IMR-90 (cell line): ENCODE measurements at regions not wholly inside any gene's neighbourhood (a gene's known extent, or its start where the extent isn't known, plus 50 kb on each side); places are given as distances from the start of the nearest gene placed in this dataset.

Source experiments
- ATAC-seq: fragments of 200-7000 bp; cut with Tn5 transposase; 2 replicates; pipeline ENCODE4 v1.9.1; 2020; ENCODE audit warnings: low read depth, mild to moderate bottlenecking, moderate library complexity
- BruUV-seq: library from RNA; stranded (reverse); fragments of 400-500 nt; replicated peaks from 2 replicates; lab custom pipeline; 2021; lab: Mats Ljungman, UMichigan
- CTCF ChIA-PET: fragments of 300-600 bp; formaldehyde crosslinking; extraction: SDS; loops from one replicate; lab custom pipeline; 2021; ENCODE audit warnings: antibody characterized with exemption; lab: Yijun Ruan, JAX
- POLR2A ChIA-PET: fragments of 300-600 bp; sonication (Branson Sonifier 250); formaldehyde crosslinking; loops from one replicate; lab custom pipeline; 2022; ENCODE audit warnings: antibody characterized with exemption; ENCODE audit not compliant: unreplicated experiment; lab: Charles Lee
- DNase-seq: peaks from one replicate; pipeline ENCODE4 v3.0.0; 2013
- H2AFZ ChIP-seq: replicated peaks from 2 replicates; pipeline ENCODE3; 2013; ENCODE audit warnings: low read length, mild to moderate bottlenecking; ENCODE audit not compliant: poor library complexity
- H2AK5ac ChIP-seq: 2 replicates; pipeline ENCODE4 v1.6.1; 2013; ENCODE audit warnings: low read depth, low read length, inconsistent platforms
- H2AK9ac ChIP-seq: replicated peaks from 2 replicates; pipeline ENCODE3; 2013; ENCODE audit warnings: mild to moderate bottlenecking, low read depth, low read length, moderate library complexity; ENCODE audit not compliant: poor library complexity
- H2BK120ac ChIP-seq: 2 replicates; pipeline ENCODE4 v1.6.1; 2013; ENCODE audit warnings: low read depth, low read length, inconsistent platforms
- H2BK15ac ChIP-seq: 3 replicates; pipeline ENCODE4 v1.6.1; 2013; ENCODE audit warnings: low read depth, low read length, inconsistent platforms
- H2BK20ac ChIP-seq: 2 replicates; pipeline ENCODE4 v1.6.1; 2013; ENCODE audit warnings: low read depth, mild to moderate bottlenecking, inconsistent platforms, low read length, moderate library complexity
- H2BK5ac ChIP-seq: 2 replicates; pipeline ENCODE4 v1.6.1; 2013; ENCODE audit warnings: mild to moderate bottlenecking, low read depth, low read length, inconsistent platforms; ENCODE audit not compliant: poor library complexity, severe bottlenecking
- H3K14ac ChIP-seq: replicated peaks from 2 replicates; pipeline ENCODE4 v1.6.1; 2013; ENCODE audit warnings: low read depth, low read length, inconsistent platforms
- H3K18ac ChIP-seq: 2 replicates; pipeline ENCODE4 v1.6.1; 2013; ENCODE audit warnings: low read depth, low read length, control low read depth
- H3K23ac ChIP-seq: 2 replicates; pipeline ENCODE4 v1.6.1; 2013; ENCODE audit warnings: low read depth, low read length, inconsistent platforms
- H3K27ac ChIP-seq: 2 replicates; pipeline ENCODE4 v1.5.1; 2013; ENCODE audit warnings: mild to moderate bottlenecking, control low read depth, low read length; ENCODE audit not compliant: insufficient read depth
- H3K27me3 ChIP-seq: 2 replicates; pipeline ENCODE4 v1.6.1; 2013; ENCODE audit warnings: low read length; ENCODE audit not compliant: control insufficient read depth, insufficient read depth
- H3K36me3 ChIP-seq: 2 replicates; pipeline ENCODE4 v1.6.1; 2013; ENCODE audit warnings: low read length, mixed read lengths; ENCODE audit not compliant: control insufficient read depth, insufficient read depth
- H3K4ac ChIP-seq: 2 replicates; pipeline ENCODE4 v1.6.1; 2013; ENCODE audit warnings: low read depth, low read length, inconsistent platforms
- H3K4me1 ChIP-seq: 2 replicates; pipeline ENCODE4 v1.6.1; 2013; ENCODE audit warnings: low read length, mixed read lengths; ENCODE audit not compliant: control insufficient read depth, insufficient read depth
- H3K4me2 ChIP-seq: 2 replicates; pipeline ENCODE4 v1.6.1; 2013; ENCODE audit warnings: low read depth, mild to moderate bottlenecking, control low read depth, low read length, moderate library complexity
- H3K4me3 ChIP-seq: 2 replicates; pipeline ENCODE4 v1.5.1; 2013; ENCODE audit warnings: low read depth, mild to moderate bottlenecking, control low read depth, low read length, moderate library complexity; ENCODE audit not compliant: insufficient read depth
- H3K56ac ChIP-seq: 2 replicates; pipeline ENCODE4 v1.6.1; 2013; ENCODE audit warnings: low read length, inconsistent platforms; ENCODE audit not compliant: insufficient read depth; ENCODE audit errors: extremely low read depth
- H3K79me1 ChIP-seq, 2 experiments: 2 replicates each; pipeline ENCODE4 v1.6.1; 2013; ENCODE audit warnings: low read length in 2 of 2, inconsistent platforms in 1 of 2, low read depth in 1 of 2
- H3K9ac ChIP-seq: 2 replicates; pipeline ENCODE4 v1.6.1; 2013; ENCODE audit warnings: low read depth, low read length, control low read depth
- H3K9me1 ChIP-seq: 2 replicates; pipeline ENCODE4 v1.6.1; 2013; ENCODE audit warnings: low read length, inconsistent platforms; ENCODE audit not compliant: insufficient read depth
- H3K9me3 ChIP-seq: 2 replicates; pipeline ENCODE4 v1.6.1; 2013; ENCODE audit warnings: low read length; ENCODE audit not compliant: control insufficient read depth, insufficient read depth
- H4K20me1 ChIP-seq: 2 replicates; pipeline ENCODE4 v1.6.1; 2013; ENCODE audit warnings: low read length, inconsistent platforms; ENCODE audit not compliant: insufficient read depth
- H4K5ac ChIP-seq: 2 replicates; pipeline ENCODE4 v1.6.1; 2013; ENCODE audit warnings: mild to moderate bottlenecking, low read depth, low read length, control low read depth
- H4K8ac ChIP-seq, 2 experiments: 2 replicates each; pipeline ENCODE4 v1.6.1; 2013; ENCODE audit warnings: low read depth in 2 of 2, low read length in 2 of 2, control low read depth in 1 of 2, inconsistent platforms in 1 of 2
- H4K91ac ChIP-seq: 2 replicates; pipeline ENCODE4 v1.6.1; 2013; ENCODE audit warnings: low read depth, low read length, inconsistent platforms; ENCODE audit not compliant: insufficient read depth
- MAFK ChIP-seq: IDR thresholded peaks from 2 replicates; pipeline ENCODE4 v1.6.1; 2012; ENCODE audit warnings: low read depth, low read length, improper control_type of control experiment
- NFE2L2 ChIP-seq: fragments of 150-350 bp; IDR thresholded peaks from 2 replicates; pipeline ENCODE4 v1.6.1; 2016; ENCODE audit warnings: low read depth, mild to moderate bottlenecking, low read length
- POLR2A ChIP-seq: IDR thresholded peaks from 2 replicates; pipeline ENCODE4 v1.6.1; 2012; ENCODE audit warnings: mild to moderate bottlenecking, low read depth, low read length
- WGBS, 2 experiments: methylation state at CpG; one replicate each; pipeline versions ENCODE4 v1.1.5 to v1.1.7; 2013; ENCODE audit warnings: missing lambda C conversion rate in 2 of 2; ENCODE audit not compliant: insufficient read length in 1 of 2; ENCODE audit errors: extremely low coverage in 2 of 2; 5-methylcytosine and 5-hydroxymethylcytosine counted together
- dilution Hi-C: fragments of 300-500 bp; cut with HindIII; formaldehyde crosslinking; loops from one replicate; pipeline ENCODE4 v1.14.3; 2018; ENCODE audit warnings: low sequenced_read_pairs; ENCODE audit not compliant: unreplicated experiment
- in situ Hi-C: fragments of 300-500 bp; cut with MboI; formaldehyde crosslinking; loops from 3 replicates; pipeline ENCODE4 v1.14.3; 2019; ENCODE audit warnings: low sequenced_read_pairs, inconsistent platforms, mixed read lengths
- intact Hi-C: fragments of 100-400 bp; cut with micrococcal nuclease; formaldehyde crosslinking; loops from 2 replicates; pipeline ENCODE4 v1.10.0; 2022

- peak; percentile 81 for ATAC-seq
These were observed 112.8 kb upstream of the EFNA5 start for GRCh38 chr5:107783551-107783950.

More at GRCh38 chr5:107783551-107783950, 112.8 kb upstream of the EFNA5 start:
- BruUV-seq: no TSS peak
- Histone ChIP-seq H3K4ac (no peak overlapping the region), H4K91ac (no peak overlapping the region), H3K79me1 (no peaks in the 10 kb centered on the region), H2AFZ (no peak overlapping the region), H4K5ac (no peak overlapping the region), H2AK5ac (no peak overlapping the region), H3K4me3 (no peak overlapping the region), H4K8ac (no peak overlapping the region), H3K27me3 (no peaks in the 10 kb centered on the region), H2AK9ac (no peak overlapping the region), H3K4me1 (no peaks in the 10 kb centered on the region), H3K9ac (no peak overlapping the region), H3K27ac (no peak overlapping the region), H3K56ac (no peak overlapping the region), H2BK5ac (no peak overlapping the region), H4K20me1 (no peaks in the 10 kb centered on the region), H3K4me2 (no peak overlapping the region), H3K23ac (no peak overlapping the region), H3K36me3 (no peaks in the 10 kb centered on the region), H3K9me1 (no peaks in the 10 kb centered on the region), H2BK120ac (no peak overlapping the region), H3K18ac (no peak overlapping the region), H2BK20ac (no peak overlapping the region), H2BK15ac (no peak overlapping the region), H3K9me3 (peaks cover 7% of the 10 kb centered on the region), H3K14ac (no peak overlapping the region)
- TF ChIP-seq MAFK (peak; percentile 57), NFE2L2 (peak; percentile 92), POLR2A (no peak)
- dilution Hi-C loops: no loop called here
- DNase-seq: peak; percentile 46
- in situ Hi-C loops: no loop called here
- ChIA-PET POLR2A (no interaction called here), CTCF (no interaction called here)
- intact Hi-C loops: no loop called here
- WGBS, 2 experiments: no CpG with 5 or more reads among the region's 2 CpGs
